ENCODE measurements at regions not wholly inside any gene's neighbourhood (a gene's known extent, or its start where the extent isn't known, plus 50 kb on each side); places are given as distances from the start of the nearest gene placed in this dataset.

DNA sequence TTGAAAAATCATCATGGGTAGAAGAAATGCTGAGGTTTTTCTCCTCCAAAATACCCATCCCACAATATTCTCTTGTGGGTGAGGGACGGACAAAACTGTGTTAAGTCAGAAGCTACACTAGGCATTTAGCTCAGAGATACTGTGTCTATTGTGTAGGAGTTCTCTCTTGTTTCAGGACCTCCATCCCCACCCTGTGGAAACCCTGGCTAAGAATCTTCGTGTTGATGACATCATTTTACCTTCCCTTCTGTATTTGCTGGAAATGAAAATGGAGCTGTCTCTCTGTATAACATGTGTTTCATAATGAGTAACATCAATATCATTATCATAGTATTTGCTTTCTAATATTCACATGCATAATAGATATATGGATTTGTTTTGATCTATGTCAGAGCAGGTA lies 1193.0 kb upstream of the CITED2 start:
- TF ChIP-seq SUZ12 (IDR thresholded peaks at IDR 0.05; ENCODE audit: extremely low read depth, insufficient read depth, insufficient read length) (no peak), ZNF274 (IDR thresholded peaks at IDR 0.05; ENCODE audit: low read depth, low read length) (no peak)
